ENCODE measurements at regions not wholly inside any gene's neighbourhood (a gene's known extent, or its start where the extent isn't known, plus 50 kb on each side); places are given as distances from the start of the nearest gene placed in this dataset.
A peak's percentile ranks its signal among the peaks of the same experiment; 100 is the strongest.

- peak; percentile 22 for DNase-seq (ENCODE audit: low spot score)
Measured at GRCh38 chr11:122319085-122319484, 203.1 kb upstream of the BLID start.

- peak; percentile 53 for DNase-seq (ENCODE audit: low spot score)
Measured at GRCh38 chr11:122317305-122317704, 201.3 kb upstream of the BLID start.

GRCh38 chr11:122313581-122313980 lies 197.6 kb upstream of the BLID start:
- DNase-seq (ENCODE audit: low spot score): no peak

GRCh38 chr11:122311216-122311755 lies 195.3 kb upstream of the BLID start:
- no peak for DNase-seq (ENCODE audit: low spot score)

- no peak for DNase-seq (ENCODE audit: low spot score)
Measured at GRCh38 chr11:122310766-122311165, 194.8 kb upstream of the BLID start.

- no peak for DNase-seq (ENCODE audit: low spot score)
Measured at GRCh38 chr11:122309262-122309925, 193.4 kb upstream of the BLID start.

GRCh38 chr11:122308226-122308625 lies 192.2 kb upstream of the BLID start:
- no peak for DNase-seq (ENCODE audit: low spot score)

- DNase-seq (ENCODE audit: low spot score): no peak
Measured at GRCh38 chr11:122307476-122308035, 191.5 kb upstream of the BLID start.

GRCh38 chr11:122306831-122307391 lies 190.9 kb upstream of the BLID start:
- no peak for DNase-seq (ENCODE audit: low spot score)

- no peak for DNase-seq (ENCODE audit: low spot score)
Measured at GRCh38 chr11:122305426-122306320, 189.7 kb upstream of the BLID start.

GRCh38 chr11:122304973-122305372 lies 189.0 kb upstream of the BLID start:
- no peak for DNase-seq (ENCODE audit: low spot score)

- DNase-seq (ENCODE audit: low spot score): no peak
Measured at GRCh38 chr11:122304306-122304705, 188.3 kb upstream of the BLID start.

- DNase-seq (ENCODE audit: low spot score): no peak
Measured at GRCh38 chr11:122294041-122294440, 178.0 kb upstream of the BLID start.

GRCh38 chr11:122293296-122294023 lies 177.4 kb upstream of the BLID start:
- DNase-seq (ENCODE audit: low spot score): no peak

GRCh38 chr11:122287401-122287800 lies 171.4 kb upstream of the BLID start:
- no peak for DNase-seq (ENCODE audit: low spot score)

GRCh38 chr11:122285070-122285988 lies 169.3 kb upstream of the BLID start:
- DNase-seq (ENCODE audit: low spot score): no peak

GRCh38 chr11:122280870-122281269 lies 164.9 kb upstream of the BLID start:
- no peak for DNase-seq (ENCODE audit: low spot score)

- no peak for DNase-seq (ENCODE audit: low spot score)
Measured at GRCh38 chr11:122279194-122279593, 163.2 kb upstream of the BLID start.

GRCh38 chr11:122277493-122277892 lies 161.5 kb upstream of the BLID start:
- DNase-seq (ENCODE audit: low spot score): no peak

- no peak for DNase-seq (ENCODE audit: low spot score)
Measured at GRCh38 chr11:122276221-122276620, 160.2 kb upstream of the BLID start.

- DNase-seq (ENCODE audit: low spot score): no peak
Measured at GRCh38 chr11:122275508-122275907, 159.5 kb upstream of the BLID start.

All from AG20443 (cell line).